Transverse colon (tissue), 4 donors: ENCODE measurements at regions not wholly inside any gene's neighbourhood (a gene's known extent, or its start where the extent isn't known, plus 50 kb on each side); places are given as distances from the start of the nearest gene placed in this dataset.

Source experiments
- CTCF ChIP-seq, 5 experiments: fragments of 200-600 bp in 3 of 5; fragments of 450-650 bp in 2 of 5; sonication (generic) in 3 of 5; IDR thresholded peaks; 1 replicate in 2 of 5; 2 replicates in 3 of 5; pipeline ENCODE4 v1.5.1; 2016 to 2017; ENCODE audit warnings: antibody characterized with exemption in 5 of 5, inconsistent platforms in 3 of 5, mild to moderate bottlenecking in 2 of 5, moderate library complexity in 1 of 5
- POLR2A ChIP-seq: fragments of 450-650 bp; IDR thresholded peaks from one replicate; pipeline ENCODE4 v1.6.1; 2016; ENCODE audit warnings: antibody characterized with exemption, mild to moderate bottlenecking, moderate library complexity
- POLR2AphosphoS5 ChIP-seq, 3 donors: sonication (generic); formaldehyde crosslinking; IDR thresholded peaks; one replicate each; pipeline ENCODE4 v1.6.1; 2016; ENCODE audit warnings: antibody characterized with exemption in 3 of 3

DNA sequence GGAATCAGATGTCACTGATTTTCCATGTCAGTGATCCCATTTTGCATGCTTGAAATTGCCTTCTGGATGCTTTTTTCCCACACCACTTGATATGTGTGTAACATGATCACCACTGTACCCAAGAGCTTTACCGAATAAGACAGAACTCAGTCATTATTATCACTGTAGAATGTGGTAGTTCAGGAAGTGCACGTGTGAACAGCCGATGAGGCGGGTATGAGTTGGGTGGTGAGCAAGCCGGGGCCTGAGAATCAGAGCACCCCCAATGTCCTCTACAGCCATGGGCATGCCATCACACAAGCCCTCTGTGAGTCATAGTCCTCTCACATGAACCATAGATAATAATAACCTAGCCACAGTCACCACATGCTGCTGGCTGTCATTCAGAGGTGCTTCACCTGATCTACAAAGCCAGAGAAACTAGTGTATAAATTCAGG, 470.8 kb downstream of the SOX2 start:
- TF ChIP-seq POLR2A, result no peak
- no peak for TF ChIP-seq CTCF (IDR thresholded peaks at IDR 0.05)
- no peak for TF ChIP-seq POLR2AphosphoS5 (IDR thresholded peaks at IDR 0.05)
